NAMALWA (cell line): ENCODE measurements at regions not wholly inside any gene's neighbourhood (a gene's known extent, or its start where the extent isn't known, plus 50 kb on each side); places are given as distances from the start of the nearest gene placed in this dataset.
A peak's percentile ranks its signal among the peaks of the same experiment; 100 is the strongest.
"Not testable (repeated sequence)": the region's sequence is repeated elsewhere in the genome, so short reads cannot be mapped to it uniquely, and the experiment has no call there.

Experiments used
- DNase-seq: peaks from one replicate; pipeline ENCODE4 v3.0.0-alpha.2; 2015; ENCODE audit warnings: low spot score

GRCh38 chr4:34486461-34487363 is 1757.6 kb downstream of the ARAP2 start:
- DNase-seq = no peak

- peak; percentile 2 for DNase-seq
These were observed 1751.9 kb downstream of the ARAP2 start for GRCh38 chr4:34492414-34492813.

- no peak for DNase-seq
These were observed 1742.2 kb downstream of the ARAP2 start for GRCh38 chr4:34502086-34502485.

- DNase-seq = not testable (repeated sequence)
These were observed 1739.6 kb downstream of the ARAP2 start for GRCh38 chr4:34504731-34505130.

- DNase-seq = not testable (repeated sequence)
These were observed 1737.7 kb downstream of the ARAP2 start for GRCh38 chr4:34506511-34507092.

- no peak for DNase-seq
These were observed 1731.7 kb downstream of the ARAP2 start for GRCh38 chr4:34512616-34513015.

- no peak for DNase-seq
These were observed 1727.8 kb downstream of the ARAP2 start for GRCh38 chr4:34516524-34516923.

GRCh38 chr4:34534916-34535315 is 1709.4 kb downstream of the ARAP2 start:
- no peak for DNase-seq

- DNase-seq = no peak
These were observed 1678.2 kb downstream of the ARAP2 start for GRCh38 chr4:34566091-34566490.

GRCh38 chr4:34572026-34572425 is 1672.3 kb downstream of the ARAP2 start:
- no peak for DNase-seq

GRCh38 chr4:34615315-34615714 is 1629.0 kb downstream of the ARAP2 start:
- DNase-seq = no peak

- DNase-seq = no peak
These were observed 1624.7 kb downstream of the ARAP2 start for GRCh38 chr4:34619531-34620162.

GRCh38 chr4:34628471-34628870 is 1615.8 kb downstream of the ARAP2 start:
- no peak for DNase-seq

GRCh38 chr4:34629451-34629850 is 1614.9 kb downstream of the ARAP2 start:
- no peak for DNase-seq

GRCh38 chr4:34633241-34633640 is 1611.1 kb downstream of the ARAP2 start:
- no peak for DNase-seq

GRCh38 chr4:34636623-34637022 is 1607.7 kb downstream of the ARAP2 start:
- no peak for DNase-seq

- DNase-seq = no peak
These were observed 1600.8 kb downstream of the ARAP2 start for GRCh38 chr4:34643476-34643875.

GRCh38 chr4:34644579-34645115 is 1599.7 kb downstream of the ARAP2 start:
- no peak for DNase-seq

- DNase-seq = no peak
These were observed 1594.6 kb downstream of the ARAP2 start for GRCh38 chr4:34649716-34650115.

- DNase-seq = no peak
These were observed 1580.3 kb downstream of the ARAP2 start for GRCh38 chr4:34664051-34664450.

- DNase-seq = no peak
These were observed 1567.9 kb downstream of the ARAP2 start for GRCh38 chr4:34676400-34676799.

- DNase-seq = no peak
These were observed 1565.9 kb downstream of the ARAP2 start for GRCh38 chr4:34678431-34678830.

- DNase-seq = no peak
These were observed 1565.1 kb downstream of the ARAP2 start for GRCh38 chr4:34679228-34679627.
